ENCODE measurements at regions not wholly inside any gene's neighbourhood (a gene's known extent, or its start where the extent isn't known, plus 50 kb on each side); places are given as distances from the start of the nearest gene placed in this dataset.

GRCh38 chr2:150107816-150108215, 379.7 kb downstream of the RND3 start:
- H3K9ac ChIP-seq (ENCODE audit: low read depth, low read length, poor library complexity, severe bottlenecking), result no peak overlapping the region
- no peaks in the 10 kb centered on the region for H3K36me3 ChIP-seq (ENCODE audit: insufficient read depth, low read length)
- no peaks in the 10 kb centered on the region for H3F3A ChIP-seq (ENCODE audit: low read depth)
- H3K9me2 ChIP-seq (replicated peaks; ENCODE audit: low read depth, low read length), result no peaks in the 10 kb centered on the region
- H3K9me3 ChIP-seq (ENCODE audit: insufficient read depth, low read depth, low read length), result no peaks in the 10 kb centered on the region
- no peaks in the 10 kb centered on the region for H4K20me1 ChIP-seq (ENCODE audit: insufficient read depth, low read length, poor library complexity, severe bottlenecking)
- TF ChIP-seq EZH2phosphoT487 (IDR thresholded peaks at IDR 0.05; ENCODE audit: borderline replicate concordance) (no peak), CTCF (conservative IDR thresholded peaks at IDR 0.05; ENCODE audit: low read length) (no peak)
- H3K27me3 ChIP-seq (ENCODE audit: insufficient read depth, low read length, poor library complexity, severe bottlenecking), result no peaks in the 10 kb centered on the region
- no peak overlapping the region for H2AFZ ChIP-seq (ENCODE audit: low read length)
- H3K4me1 ChIP-seq (ENCODE audit: insufficient read depth, low read length, poor library complexity, severe bottlenecking), result peaks cover 8% of the 10 kb centered on the region
- H3K79me2 ChIP-seq (ENCODE audit: insufficient read depth, low read length), result no peaks in the 10 kb centered on the region
- no peak overlapping the region for H3K4me2 ChIP-seq (ENCODE audit: low read depth, low read length, poor library complexity, severe bottlenecking)
- H3K4me3 ChIP-seq (ENCODE audit: low read length, poor library complexity, severe bottlenecking), result no peak overlapping the region

GRCh38 chr2:150107170-150107569, 380.3 kb downstream of the RND3 start:
- Histone ChIP-seq H3K36me3 (ENCODE audit: insufficient read depth, low read length) (no peaks in the 10 kb centered on the region), H2AFZ (ENCODE audit: low read length) (no peak overlapping the region)

GRCh38 chr2:150101947-150102346, 385.5 kb downstream of the RND3 start:
- Histone ChIP-seq H3K79me2 (ENCODE audit: insufficient read depth, low read length) (no peaks in the 10 kb centered on the region), H3K4me3 (ENCODE audit: low read length, poor library complexity, severe bottlenecking) (no peak overlapping the region), H3F3A (ENCODE audit: low read depth) (no peaks in the 10 kb centered on the region), H2AFZ (ENCODE audit: low read length) (peak overlapping the region; percentile 85), H3K27me3 (ENCODE audit: insufficient read depth, low read length, poor library complexity, severe bottlenecking) (no peaks in the 10 kb centered on the region), H3K36me3 (ENCODE audit: insufficient read depth, low read length) (no peaks in the 10 kb centered on the region), H3K9ac (ENCODE audit: low read depth, low read length, poor library complexity, severe bottlenecking) (no peak overlapping the region), H4K20me1 (ENCODE audit: insufficient read depth, low read length, poor library complexity, severe bottlenecking) (no peaks in the 10 kb centered on the region), H3K4me2 (ENCODE audit: low read depth, low read length, poor library complexity, severe bottlenecking) (no peak overlapping the region), H3K9me3 (ENCODE audit: insufficient read depth, low read depth, low read length) (no peaks in the 10 kb centered on the region), H3K9me2 (replicated peaks; ENCODE audit: low read depth, low read length) (no peaks in the 10 kb centered on the region), H3K4me1 (ENCODE audit: insufficient read depth, low read length, poor library complexity, severe bottlenecking) (peaks cover 2% of the 10 kb centered on the region)
- TF ChIP-seq CTCF (conservative IDR thresholded peaks at IDR 0.05; ENCODE audit: low read length) (no peak), EZH2phosphoT487 (IDR thresholded peaks at IDR 0.05; ENCODE audit: borderline replicate concordance) (no peak)

More at GRCh38 chr2:150107170-150107569, 380.3 kb downstream of the RND3 start:
- H3K4me2 ChIP-seq (ENCODE audit: low read depth, low read length, poor library complexity, severe bottlenecking), result no peak overlapping the region
- no peaks in the 10 kb centered on the region for H3F3A ChIP-seq (ENCODE audit: low read depth)
- no peaks in the 10 kb centered on the region for H3K27me3 ChIP-seq (ENCODE audit: insufficient read depth, low read length, poor library complexity, severe bottlenecking)
- H3K9me3 ChIP-seq (ENCODE audit: insufficient read depth, low read depth, low read length), result no peaks in the 10 kb centered on the region
- no peaks in the 10 kb centered on the region for H3K9me2 ChIP-seq (replicated peaks; ENCODE audit: low read depth, low read length)
- no peaks in the 10 kb centered on the region for H3K79me2 ChIP-seq (ENCODE audit: insufficient read depth, low read length)
- TF ChIP-seq CTCF (conservative IDR thresholded peaks at IDR 0.05; ENCODE audit: low read length) (no peak), EZH2phosphoT487 (IDR thresholded peaks at IDR 0.05; ENCODE audit: borderline replicate concordance) (no peak)
- peaks cover 8% of the 10 kb centered on the region for H3K4me1 ChIP-seq (ENCODE audit: insufficient read depth, low read length, poor library complexity, severe bottlenecking)
- H3K4me3 ChIP-seq (ENCODE audit: low read length, poor library complexity, severe bottlenecking), result no peak overlapping the region
- H4K20me1 ChIP-seq (ENCODE audit: insufficient read depth, low read length, poor library complexity, severe bottlenecking), result no peaks in the 10 kb centered on the region
- H3K9ac ChIP-seq (ENCODE audit: low read depth, low read length, poor library complexity, severe bottlenecking), result no peak overlapping the region

Measured in Loucy (cell line).